HG02759 (cell line): ENCODE measurements at regions not wholly inside any gene's neighbourhood (a gene's known extent, or its start where the extent isn't known, plus 50 kb on each side); places are given as distances from the start of the nearest gene placed in this dataset.
"Not testable (repeated sequence)": the region's sequence is repeated elsewhere in the genome, so short reads cannot be mapped to it uniquely, and the experiment has no call there.

Source experiments
- ATAC-seq: cut with Tn5 transposase; IDR thresholded peaks from one replicate; pipeline ENCODE4 v1.9.1; 2021; ENCODE audit warnings: mild to moderate bottlenecking, moderate library complexity; ENCODE audit not compliant: unreplicated experiment

DNA sequence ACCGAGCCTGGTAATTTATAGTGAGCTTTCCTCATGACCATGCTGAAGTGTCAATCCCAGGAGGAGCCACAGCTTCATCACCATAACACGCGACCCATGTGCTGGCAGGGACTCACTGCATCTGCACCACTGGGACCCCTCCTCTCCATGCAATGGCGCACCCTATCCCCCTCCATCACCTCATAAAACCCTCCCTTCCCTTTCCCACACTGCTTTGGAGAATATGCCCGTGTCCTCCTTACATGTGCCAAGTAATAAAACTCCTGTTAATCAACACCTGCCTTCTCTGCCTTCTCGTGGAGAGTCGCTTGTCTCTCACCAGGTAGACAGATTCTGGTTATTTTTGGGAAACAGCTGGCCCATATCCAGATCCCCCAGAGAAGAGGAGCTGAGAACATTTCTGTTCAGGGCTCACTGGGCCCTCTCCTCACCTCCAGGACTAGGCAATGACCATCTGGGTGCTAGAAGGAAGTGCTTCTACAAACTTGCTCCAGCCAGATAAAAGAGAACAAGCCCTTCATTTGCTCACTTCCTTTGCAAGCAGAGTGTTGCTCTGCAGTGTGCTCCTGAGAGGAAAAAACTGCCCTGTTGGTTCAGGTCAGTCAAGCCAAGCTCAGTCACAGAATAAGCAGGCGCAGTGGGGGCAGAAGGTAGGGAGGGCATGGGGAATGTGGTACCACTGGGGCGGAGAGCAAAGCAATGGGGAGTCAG is 894.3 kb downstream of the UQCRFS1 start:
- no peak for ATAC-seq

DNA sequence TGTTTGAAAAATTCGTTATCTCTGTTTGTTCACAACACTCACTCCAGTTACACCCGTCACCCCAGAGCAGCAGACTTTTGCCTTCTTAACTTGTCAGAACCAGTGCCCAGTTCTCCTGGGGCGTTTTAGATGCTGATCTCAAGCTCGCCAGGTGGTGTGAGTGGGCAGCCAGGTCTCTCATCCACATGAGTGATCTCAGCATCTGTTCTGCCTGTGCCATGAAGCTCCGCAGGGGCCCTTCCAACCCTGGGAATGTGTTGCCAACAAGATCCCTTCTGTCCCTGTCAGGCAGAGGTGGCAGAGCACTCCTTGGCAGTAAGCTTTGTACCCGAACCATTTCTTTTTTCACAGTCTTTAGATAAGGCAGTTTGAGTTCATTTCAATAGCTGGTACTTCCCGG is 896.5 kb downstream of the UQCRFS1 start:
- no peak for ATAC-seq

DNA sequence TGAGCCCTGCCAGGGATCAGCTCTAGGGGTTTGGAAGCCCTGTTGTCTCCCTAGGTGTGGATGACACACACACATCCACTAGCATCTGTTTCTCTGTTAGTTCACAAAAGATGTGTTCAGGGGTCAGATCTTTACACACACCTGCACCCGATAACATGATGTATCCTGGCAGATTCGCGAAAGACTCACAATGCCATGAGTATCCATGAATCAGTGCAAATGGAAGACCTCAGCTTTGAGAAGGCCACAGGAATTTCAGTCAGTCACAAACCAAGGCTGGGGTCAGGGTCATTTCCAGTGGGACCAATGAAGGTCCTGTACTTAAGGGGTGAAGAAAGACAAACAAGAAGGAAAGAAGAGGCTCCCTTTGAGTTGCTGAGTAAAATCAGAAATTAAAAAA is 898.2 kb downstream of the UQCRFS1 start:
- ATAC-seq = no peak

DNA sequence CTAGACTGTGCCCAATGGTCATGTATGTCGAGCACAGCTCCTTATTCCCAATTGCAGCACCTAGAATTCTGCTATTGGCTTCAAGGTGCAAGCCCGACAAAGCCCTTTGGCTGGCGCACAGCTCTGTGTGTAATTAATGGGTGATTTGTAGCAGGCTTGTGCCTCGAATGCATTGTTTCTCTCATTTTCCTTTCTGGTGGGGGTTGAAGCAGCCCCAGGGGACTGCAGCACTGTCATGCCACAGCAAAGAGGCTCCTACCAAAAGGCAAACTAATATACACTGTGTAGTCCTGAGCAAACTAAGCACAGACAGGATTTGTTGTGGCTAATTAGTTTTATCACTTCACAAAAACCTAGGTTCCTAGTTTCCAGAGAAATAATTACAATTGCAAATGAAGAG is 898.7 kb downstream of the UQCRFS1 start:
- no peak for ATAC-seq

DNA sequence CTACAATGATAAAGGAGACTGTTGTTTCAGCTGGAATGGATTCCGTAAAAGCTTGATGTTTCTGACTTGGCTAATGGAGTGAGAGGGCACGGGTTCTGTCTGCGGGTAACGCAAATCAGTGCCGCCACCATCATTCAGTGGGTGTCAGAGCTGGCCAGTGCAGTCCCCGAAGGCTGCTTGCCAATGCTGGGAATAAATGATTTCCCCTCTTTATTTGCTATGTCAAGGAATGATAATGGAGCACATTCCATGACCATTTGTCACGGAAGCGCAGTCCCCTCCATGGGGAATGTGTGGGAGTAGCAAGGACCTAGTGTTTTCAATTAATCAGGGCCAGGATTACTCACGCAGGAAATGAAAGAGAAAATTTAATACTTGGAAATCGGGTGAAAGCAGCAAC is 899.3 kb downstream of the UQCRFS1 start:
- ATAC-seq = no peak

DNA sequence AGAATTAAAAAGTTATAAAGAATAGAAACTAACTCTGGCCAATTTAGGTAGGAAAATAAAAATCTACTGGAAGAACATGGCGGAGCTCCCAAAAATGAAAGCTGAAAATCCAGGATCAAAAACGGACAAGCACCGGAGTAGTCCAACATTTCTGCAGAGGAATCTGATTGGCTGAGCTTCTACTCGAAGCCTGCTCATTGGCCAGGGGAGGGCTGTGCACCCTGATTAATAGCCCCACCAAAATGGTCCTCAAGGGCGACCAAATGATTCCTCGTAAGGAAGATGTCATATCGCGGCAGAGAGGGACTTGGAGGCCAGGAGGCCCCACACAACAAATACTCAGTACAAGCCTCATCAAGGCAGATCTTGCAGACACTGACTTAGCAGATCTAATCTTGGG is 900.7 kb downstream of the UQCRFS1 start:
- ATAC-seq = no peak

DNA sequence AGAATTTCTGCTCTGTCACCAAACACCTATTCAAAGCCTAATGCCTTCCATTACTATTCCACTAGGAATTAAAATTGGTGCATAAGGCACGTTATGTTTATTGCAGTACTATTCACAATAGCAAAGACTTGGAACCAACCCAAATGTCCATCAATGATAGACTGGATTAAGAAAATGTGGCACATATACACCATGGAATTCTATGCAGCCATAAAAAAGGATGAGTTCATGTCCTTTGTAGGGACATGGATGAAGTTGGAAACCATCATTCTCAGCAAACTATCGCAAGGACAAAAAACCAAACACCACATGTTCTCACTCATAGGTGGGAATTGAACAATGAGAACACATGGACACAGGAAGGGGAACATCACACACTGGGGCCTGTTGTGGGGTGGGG is 902.1 kb downstream of the UQCRFS1 start:
- ATAC-seq = not testable (repeated sequence)

DNA sequence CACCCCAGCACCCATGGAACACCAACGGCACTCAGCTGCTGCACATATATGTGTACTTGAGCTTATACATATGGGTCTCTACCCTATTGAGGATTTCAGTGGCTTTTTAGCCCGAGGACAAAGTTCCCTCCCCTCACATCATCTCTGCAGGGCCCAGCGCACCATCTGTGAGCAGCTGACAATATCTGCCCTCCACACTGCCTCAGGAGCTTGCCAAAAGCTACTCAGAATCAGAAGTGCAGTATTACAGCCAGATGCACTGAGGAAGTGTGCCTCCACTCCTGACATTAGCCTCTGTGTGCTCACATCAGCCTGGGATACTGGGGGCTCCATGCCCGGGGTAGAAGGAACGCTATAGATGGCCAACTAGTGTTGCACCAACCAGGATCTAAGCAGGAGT is 903.9 kb downstream of the UQCRFS1 start:
- no peak for ATAC-seq

DNA sequence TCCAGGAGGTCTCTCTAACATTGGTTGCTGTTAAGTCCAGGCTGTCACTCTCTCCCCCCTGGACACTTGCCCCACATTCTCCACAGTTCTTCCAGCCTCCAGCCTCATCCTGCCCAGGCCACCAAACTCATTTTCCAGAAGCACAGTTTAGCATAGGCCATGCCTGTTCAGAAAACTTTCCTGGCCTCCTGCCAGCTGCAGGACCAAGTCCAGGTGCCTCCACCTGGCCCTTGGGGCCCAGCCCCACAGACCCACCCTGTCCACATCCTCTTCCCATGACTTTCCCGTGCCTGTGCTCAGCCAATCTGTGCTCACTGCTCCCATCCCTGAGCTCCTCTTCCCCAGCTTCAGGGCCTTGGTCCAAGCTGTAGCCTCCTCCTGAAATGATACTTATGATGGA is 905.0 kb downstream of the UQCRFS1 start:
- no peak for ATAC-seq

DNA sequence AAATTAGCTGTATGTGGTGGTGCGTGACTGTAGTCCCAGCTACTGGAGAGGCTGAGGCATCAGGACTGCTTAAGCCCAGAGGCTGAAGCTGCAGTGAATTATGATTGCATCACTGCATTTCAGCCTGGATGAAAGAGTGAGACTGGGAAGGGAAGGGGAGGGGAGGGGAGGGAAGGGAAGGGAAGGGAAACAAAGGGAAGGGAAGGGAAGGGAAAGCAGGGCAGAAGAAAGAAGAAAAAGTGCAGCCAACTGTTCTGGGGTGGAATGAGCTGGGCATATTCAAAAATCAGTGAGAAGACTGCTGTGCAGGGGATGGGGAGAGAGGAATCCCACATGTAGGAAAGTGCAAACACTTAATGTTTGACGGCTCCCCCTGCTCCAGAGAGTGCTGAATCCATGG is 905.5 kb downstream of the UQCRFS1 start:
- no peak for ATAC-seq

DNA sequence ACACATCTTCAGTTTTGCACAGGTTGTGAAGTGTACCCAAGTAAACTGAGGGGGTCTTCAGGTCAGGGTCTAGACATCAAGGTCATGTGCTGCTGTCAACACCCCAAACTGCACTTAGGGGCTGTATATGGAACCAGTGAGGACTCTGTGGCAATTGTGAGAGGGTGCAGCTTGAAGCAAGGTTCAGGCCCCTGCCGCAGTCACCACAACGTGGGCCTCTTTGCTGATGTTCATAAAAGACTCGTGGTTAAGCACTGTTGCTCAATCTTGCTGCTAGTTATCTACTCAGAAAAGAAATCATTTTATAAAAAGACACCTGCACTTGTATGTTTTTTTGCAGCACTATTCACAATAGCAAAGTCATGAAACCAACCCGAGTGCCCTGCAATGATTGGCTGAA is 907.4 kb downstream of the UQCRFS1 start:
- no peak for ATAC-seq

DNA sequence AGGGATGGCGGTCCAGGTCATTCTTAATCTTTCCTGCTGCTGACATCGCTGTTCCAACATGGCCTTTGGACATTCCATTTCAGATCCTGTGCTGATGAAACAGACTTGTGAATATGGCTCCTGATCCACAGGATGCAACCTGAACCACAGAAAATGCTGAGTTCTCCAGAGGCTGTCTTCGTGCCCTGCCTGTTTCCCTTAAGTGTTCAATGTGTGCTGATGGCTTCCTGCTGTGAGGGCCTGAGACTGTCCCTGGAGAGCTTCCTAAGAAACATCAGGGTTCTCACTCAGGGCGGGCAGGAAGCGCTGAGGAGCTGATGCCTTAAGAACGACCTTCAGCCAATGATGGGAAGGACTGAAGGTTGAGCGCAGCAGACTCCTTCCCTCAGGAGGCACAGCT is 909.4 kb downstream of the UQCRFS1 start:
- ATAC-seq = no peak

DNA sequence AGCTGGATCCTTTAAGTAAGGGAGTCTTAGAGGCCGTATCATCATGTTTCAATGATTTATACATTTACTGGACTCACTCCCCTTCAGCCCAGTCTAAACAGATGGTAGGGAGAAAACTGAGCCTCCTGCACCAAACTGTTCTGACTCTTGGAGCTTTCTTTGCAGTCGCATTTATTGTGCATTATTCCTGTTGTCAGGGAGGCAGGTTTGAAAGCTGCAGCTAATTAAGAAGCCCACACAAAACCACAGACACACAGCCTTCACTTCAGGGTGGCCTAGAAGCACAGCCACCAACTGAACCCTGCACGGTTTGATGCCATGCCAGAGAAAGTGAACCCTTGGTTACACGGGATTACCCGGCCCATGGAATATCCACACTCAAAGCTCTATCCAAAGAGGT is 911.0 kb downstream of the UQCRFS1 start:
- no peak for ATAC-seq

DNA sequence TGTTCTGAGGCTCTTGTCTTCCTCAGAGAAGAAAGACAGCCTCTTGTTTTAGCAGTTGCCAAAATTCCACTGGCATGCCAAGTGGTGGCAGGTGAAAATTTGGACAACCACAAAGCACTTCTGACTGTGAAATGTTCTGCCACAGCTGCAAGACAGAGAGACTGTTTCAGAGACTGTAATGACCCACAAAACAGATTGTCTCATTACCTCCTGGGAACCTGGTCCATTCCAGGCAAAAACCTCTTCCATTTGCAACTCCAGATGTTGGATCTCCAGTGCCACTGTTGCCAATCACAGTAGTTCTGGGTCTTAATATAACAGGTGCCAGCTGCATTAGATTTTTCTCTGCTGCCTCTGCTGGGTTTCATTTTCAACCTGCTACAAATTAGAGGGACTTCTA is 911.5 kb downstream of the UQCRFS1 start:
- ATAC-seq = no peak

DNA sequence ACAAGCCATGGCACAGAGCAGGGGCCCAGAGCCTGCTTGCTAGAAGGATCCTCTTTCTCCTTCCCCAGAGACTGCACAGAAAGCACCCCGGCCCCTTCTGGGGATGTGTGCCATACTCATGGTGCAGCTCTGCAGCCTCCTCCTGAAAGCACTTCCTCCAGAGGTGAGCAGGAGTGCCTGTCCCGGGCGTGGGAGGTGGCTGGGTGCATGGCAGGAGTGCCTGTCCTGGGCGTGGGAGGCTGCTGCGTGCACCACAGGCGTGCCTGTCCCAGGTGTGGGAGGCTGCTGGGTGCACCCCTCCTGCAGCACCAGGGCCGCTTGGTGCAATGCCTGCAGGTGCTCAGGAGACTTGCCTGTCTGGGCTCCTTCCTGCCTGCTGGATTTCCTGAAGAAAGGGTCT is 913.3 kb downstream of the UQCRFS1 start:
- no peak for ATAC-seq

DNA sequence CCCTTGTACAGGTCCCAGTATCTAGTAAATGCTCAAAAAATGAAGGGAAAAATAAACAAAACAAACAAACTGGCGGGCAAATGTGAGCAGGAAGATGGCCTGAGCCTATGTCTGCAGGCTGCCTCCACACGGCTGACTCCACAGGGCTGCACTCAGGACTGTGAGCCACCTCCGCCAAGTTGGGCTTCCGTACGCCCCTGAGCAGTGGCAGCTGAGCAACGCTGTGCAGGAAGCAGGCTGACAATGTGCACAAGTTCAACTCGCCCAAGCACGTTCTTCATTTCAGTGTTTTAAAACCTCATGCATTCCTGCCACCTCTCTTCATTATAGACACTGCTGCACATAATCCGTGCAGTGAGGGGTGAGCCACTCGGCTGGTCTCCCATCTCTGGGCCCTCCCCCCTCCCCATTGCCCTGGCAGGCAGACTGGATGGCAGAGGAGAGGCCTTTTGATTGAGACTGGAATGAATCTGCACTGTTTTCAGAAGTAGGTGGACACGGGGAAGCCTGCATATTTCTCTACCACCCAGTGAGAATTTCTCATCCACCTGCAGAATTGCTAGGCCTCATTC is 915.3 kb downstream of the UQCRFS1 start:
- ATAC-seq = no peak

DNA sequence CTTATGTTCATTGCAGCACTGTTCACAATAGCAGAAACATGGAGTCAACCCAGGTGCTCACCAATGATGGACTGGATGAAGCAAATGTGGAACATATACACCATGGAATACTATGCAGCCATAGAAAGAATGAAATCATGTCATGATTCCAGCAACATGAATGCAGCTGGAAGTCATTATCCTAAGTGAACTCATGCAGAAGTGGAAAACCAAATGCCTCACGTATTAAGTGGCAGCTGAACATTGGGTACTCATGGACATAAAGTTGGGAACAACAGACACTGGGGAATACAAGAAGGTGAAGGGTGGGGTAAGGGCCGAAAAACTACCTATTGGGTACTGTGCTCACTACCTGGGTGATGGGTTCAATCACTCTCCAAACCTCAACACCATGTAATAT is 915.9 kb downstream of the UQCRFS1 start:
- no peak for ATAC-seq

DNA sequence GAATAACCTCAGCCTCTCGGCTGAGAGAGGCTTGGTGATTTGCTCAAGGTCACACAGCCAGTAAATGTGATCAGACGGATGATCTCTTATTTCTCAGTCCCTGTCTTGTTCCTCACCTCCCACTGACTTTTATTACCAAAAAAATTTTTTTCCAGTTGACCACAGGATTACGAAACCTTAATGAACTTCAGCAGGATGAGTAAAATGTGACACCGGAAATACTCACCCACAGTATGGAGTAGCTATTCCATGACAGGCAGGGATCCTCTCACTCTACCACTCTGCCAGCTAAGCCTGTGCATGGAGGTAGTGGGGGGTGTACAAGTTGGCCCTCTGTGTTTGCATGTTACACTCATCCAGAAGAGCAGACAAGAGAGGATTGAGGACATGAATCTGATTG is 916.4 kb downstream of the UQCRFS1 start:
- ATAC-seq = no peak

DNA sequence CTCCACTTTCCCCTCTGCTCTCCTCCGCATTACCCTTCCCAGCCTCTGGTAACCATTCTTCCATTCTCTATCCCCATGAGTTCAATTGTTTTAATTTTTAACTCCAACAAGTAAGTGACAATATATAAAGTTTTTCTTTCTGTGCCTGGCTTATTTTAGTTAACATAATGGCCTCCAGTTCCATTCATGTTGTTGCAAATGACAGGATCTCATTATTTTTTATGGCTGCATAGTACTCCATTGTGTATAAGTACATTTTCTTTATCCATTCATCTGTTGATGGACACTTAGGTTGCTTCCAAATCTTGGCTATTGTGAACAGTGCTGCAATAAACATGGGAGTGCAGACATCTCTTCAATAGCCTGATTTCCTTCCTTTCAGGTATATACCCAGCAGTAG is 918.0 kb downstream of the UQCRFS1 start:
- ATAC-seq = not testable (repeated sequence)

DNA sequence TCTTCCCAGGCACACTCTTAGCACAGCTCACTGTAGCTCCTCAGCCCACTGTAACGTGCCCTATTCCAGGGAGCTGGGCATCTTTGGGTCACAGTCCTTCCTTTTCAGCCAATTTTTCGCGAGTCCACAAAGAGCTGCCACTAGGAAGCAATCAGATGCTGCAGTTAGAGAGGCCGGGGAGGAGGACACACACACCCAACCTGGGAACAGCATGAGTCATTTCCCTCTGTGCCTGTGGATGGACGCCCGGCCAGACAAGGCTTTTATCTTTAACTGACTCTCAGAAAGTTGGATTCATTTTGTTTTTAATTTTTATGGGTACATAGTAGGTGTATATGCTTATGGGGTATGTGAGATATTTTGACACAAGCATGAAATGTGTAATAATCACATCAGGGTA is 918.6 kb downstream of the UQCRFS1 start:
- no peak for ATAC-seq

DNA sequence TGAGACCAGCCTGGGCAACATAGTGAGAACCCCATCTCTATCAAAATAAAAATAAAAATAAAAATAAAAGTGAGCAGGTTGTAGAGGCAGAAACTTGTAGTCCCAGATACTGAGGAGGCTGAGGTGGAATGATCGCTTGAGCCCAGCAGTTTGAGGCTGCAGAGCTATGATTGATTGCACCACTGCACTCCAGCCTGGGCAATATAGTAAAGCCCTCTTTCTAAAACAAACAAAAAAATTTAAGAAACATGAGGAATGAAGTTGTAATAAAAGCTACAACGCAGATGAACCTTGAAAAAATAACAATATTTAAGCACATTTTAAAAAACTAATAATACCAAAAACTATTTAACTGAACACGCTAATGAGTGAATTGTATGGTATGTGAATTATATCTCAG is 919.3 kb downstream of the UQCRFS1 start:
- no peak for ATAC-seq

DNA sequence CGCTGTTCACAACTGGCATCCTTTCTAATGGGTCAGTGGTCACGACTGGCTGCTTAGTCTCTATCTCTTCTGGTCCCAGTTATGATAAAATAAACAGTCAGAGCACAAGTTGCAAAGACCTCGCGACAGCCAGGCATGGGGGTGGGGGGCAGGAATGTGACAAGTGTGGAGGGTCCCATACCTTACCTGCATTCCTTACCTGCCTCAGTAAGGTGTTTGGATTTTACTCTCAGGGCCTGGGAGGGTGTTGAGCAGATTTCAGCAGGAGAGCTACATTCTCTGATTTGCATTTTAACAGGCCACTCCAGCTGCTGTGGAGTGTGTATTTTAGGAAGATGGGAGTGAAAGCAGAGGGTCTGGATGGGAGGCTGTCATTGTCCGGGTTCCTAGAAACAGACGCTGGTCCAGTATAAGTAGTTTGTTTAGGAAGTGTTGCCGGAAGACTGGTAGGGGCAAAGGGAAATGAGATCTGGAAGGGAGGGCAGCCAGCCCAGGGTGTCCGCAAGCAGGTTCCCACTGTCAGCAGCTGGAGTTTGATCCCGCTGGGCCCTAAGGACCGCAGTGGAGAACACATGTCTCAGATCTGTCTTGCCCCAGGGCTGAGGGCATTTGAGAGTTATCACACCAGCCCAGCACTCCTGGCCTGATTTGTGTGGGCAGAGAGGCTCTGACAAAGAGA is 920.0 kb downstream of the UQCRFS1 start:
- ATAC-seq = no peak

DNA sequence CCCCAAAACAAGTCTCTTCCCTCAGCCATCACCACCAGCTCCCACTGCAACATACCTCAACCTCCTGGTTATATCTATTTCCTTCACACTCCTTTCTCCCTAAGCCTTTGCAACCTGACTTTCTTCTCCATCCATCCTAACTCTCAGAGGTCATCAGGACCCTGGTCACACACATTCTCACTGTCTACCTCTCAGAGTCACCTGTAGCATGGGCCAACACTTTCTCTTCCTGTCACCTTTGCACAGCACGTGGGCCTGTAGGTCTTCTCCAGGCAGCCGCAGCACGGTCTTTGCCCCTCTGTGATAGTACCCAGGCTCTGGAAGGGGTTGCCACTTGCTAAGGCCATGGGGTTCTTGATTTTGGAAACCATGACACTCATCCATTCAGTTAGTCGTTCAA is 921.1 kb downstream of the UQCRFS1 start:
- ATAC-seq = no peak
